ENCODE measurements at regions not wholly inside any gene's neighbourhood (a gene's known extent, or its start where the extent isn't known, plus 50 kb on each side); places are given as distances from the start of the nearest gene placed in this dataset.

DNA sequence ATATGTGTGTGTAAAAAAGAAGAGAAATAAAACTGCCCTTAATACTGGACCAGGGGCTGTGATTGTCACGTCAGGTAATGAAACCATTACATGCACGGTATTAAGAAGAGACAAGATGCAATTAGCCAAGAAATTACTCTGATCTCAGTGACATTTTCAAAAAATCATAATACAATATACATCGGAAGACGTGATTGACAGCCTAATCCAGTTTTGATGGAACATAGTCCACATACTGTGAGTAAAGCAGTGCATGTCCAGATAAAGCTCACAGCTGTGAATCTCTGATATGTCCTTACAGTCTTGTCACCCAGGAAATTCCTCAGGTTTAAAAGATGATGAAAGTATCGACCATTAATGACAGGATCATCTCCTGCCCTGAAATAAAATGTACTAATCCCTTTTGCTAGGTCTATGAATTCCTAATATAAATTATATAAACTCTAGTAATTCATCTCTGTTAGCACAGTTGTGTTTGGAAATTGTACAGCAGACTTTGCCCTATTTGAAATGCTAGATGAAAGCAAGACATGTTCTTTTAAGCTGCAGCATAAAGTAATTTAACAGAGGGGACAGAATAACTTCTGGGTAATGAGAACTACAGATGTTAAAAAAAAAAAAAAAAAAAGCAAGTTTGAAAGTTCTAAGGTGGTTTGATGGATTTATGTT, 119.5 kb upstream of the TMCO5A start:
- H3K36me3 ChIP-seq (ENCODE audit: control insufficient read depth, insufficient read depth, low read length): no peaks in the 10 kb centered on the region
- H3K27me3 ChIP-seq (replicated peaks; ENCODE audit: control insufficient read depth, insufficient read depth, low read length): no peaks in the 10 kb centered on the region
- H3K4me3 ChIP-seq (replicated peaks; ENCODE audit: low read depth, low read length): no peak overlapping the region
- DNase-seq (ENCODE audit: extremely low read depth, insufficient read length): no peak
- TF ChIP-seq CTCF (IDR thresholded peaks at IDR 0.05; ENCODE audit: insufficient read depth, low read length, poor library complexity, severe bottlenecking): no peak

GRCh38 chr15:37818152-37818677, 116.2 kb upstream of the TMCO5A start:
- no peaks in the 10 kb centered on the region for H3K36me3 ChIP-seq (ENCODE audit: control insufficient read depth, insufficient read depth, low read length)
- TF ChIP-seq CTCF (IDR thresholded peaks at IDR 0.05; ENCODE audit: insufficient read depth, low read length, poor library complexity, severe bottlenecking): no peak
- H3K27me3 ChIP-seq (replicated peaks; ENCODE audit: control insufficient read depth, insufficient read depth, low read length): no peaks in the 10 kb centered on the region
- no peak overlapping the region for H3K4me3 ChIP-seq (replicated peaks; ENCODE audit: low read depth, low read length)
- no peak for DNase-seq (ENCODE audit: extremely low read depth, insufficient read length)

DNA sequence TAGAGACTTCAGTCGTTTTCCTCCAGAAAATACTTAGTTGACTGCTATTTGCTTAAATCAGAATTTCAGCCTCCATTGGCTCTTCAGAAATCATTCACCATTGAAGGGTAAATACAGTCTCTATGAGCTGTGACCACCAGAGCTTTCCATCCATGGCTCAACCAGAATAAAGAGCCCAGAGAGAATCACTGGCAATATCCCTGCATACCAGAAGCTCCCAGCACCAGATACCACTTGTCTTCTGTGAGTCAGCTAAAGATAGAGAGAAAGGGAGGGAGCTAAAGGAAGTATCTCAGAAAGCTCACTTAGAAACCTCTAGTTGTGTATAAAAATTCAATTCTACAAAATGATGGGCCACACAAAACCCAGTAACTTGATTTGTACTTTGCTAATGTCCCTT, 115.2 kb upstream of the TMCO5A start:
- no peak overlapping the region for H3K4me3 ChIP-seq (replicated peaks; ENCODE audit: low read depth, low read length)
- no peaks in the 10 kb centered on the region for H3K36me3 ChIP-seq (ENCODE audit: control insufficient read depth, insufficient read depth, low read length)
- no peaks in the 10 kb centered on the region for H3K27me3 ChIP-seq (replicated peaks; ENCODE audit: control insufficient read depth, insufficient read depth, low read length)
- no peak for TF ChIP-seq CTCF (IDR thresholded peaks at IDR 0.05; ENCODE audit: insufficient read depth, low read length, poor library complexity, severe bottlenecking)
- DNase-seq (ENCODE audit: extremely low read depth, insufficient read length): no peak

DNA sequence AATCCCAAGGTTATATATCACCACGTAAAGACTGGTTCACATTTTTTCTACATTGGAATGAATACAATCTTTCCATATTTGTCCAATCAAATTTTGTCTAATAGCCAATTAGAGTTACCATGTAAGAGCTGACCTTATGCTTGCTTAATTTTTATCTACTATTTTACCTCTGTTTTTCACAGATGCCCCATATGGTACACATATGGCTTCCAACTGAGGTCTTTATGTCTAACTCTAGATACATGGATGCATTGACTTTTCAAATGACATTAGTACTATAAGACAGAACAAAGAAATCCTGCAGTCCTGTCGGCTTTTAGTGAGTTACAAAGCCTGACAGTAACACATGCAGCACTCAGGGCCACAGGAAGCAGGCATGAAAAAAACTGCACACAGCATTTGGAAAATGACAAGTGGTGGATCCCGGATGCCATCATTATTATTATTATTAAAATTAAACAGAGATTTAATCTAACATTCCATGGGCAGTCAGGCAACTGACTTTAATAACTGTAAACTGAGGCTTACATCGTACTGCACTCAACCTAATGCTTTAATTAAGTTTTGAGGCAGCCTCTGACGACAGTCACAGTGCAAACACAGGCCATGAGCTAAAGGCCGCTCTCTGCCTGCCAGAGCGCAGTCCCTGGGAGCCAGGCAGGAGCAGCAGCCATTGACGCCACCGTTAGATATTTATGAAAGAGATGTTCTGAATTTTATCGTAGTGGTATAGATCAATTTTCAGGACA, 113.9 kb upstream of the TMCO5A start:
- DNase-seq (ENCODE audit: extremely low read depth, insufficient read length): no peak
- Histone ChIP-seq H3K4me3 (replicated peaks; ENCODE audit: low read depth, low read length) (no peak overlapping the region), H3K36me3 (ENCODE audit: control insufficient read depth, insufficient read depth, low read length) (no peaks in the 10 kb centered on the region), H3K27me3 (replicated peaks; ENCODE audit: control insufficient read depth, insufficient read depth, low read length) (no peaks in the 10 kb centered on the region)
- TF ChIP-seq CTCF (IDR thresholded peaks at IDR 0.05; ENCODE audit: insufficient read depth, low read length, poor library complexity, severe bottlenecking): no peak

- no peaks in the 10 kb centered on the region for H3K27me3 ChIP-seq (replicated peaks; ENCODE audit: control insufficient read depth, insufficient read depth, low read length)
- H3K4me3 ChIP-seq (replicated peaks; ENCODE audit: low read depth, low read length): no peak overlapping the region
- no peak for TF ChIP-seq CTCF (IDR thresholded peaks at IDR 0.05; ENCODE audit: insufficient read depth, low read length, poor library complexity, severe bottlenecking)
- no peak for DNase-seq (ENCODE audit: extremely low read depth, insufficient read length)
- H3K36me3 ChIP-seq (ENCODE audit: control insufficient read depth, insufficient read depth, low read length): no peaks in the 10 kb centered on the region
These were observed 110.7 kb upstream of the TMCO5A start for GRCh38 chr15:37823601-37824275.

Measured in GM06990 (cell line).